GM23338 (cell line): ENCODE measurements at regions not wholly inside any gene's neighbourhood (a gene's known extent, or its start where the extent isn't known, plus 50 kb on each side); places are given as distances from the start of the nearest gene placed in this dataset.

ENCODE experiments used
- ATAC-seq: fragments of 200-7000 bp; cut with Tn5 transposase; 3 replicates; pipeline ENCODE4 v1.9.1; 2020
- DNase-seq: peaks from one replicate; pipeline ENCODE4 v3.0.0-alpha.2; 2015; ENCODE audit warnings: low spot score
- H2AFZ ChIP-seq: fragments of 200-600 bp; sonication (generic); 2 replicates; pipeline ENCODE4 v1.8.0; 2016; ENCODE audit warnings: antibody characterized with exemption, mild to moderate bottlenecking, moderate library complexity
- H3F3A ChIP-seq: fragments of 200-600 bp; sonication (generic); replicated peaks from 2 replicates; pipeline ENCODE4 v1.8.0; 2017; ENCODE audit warnings: antibody characterized with exemption, mixed run types, low read depth
- H3K27ac ChIP-seq: fragments of 200-600 bp; sonication (generic); 2 replicates; pipeline ENCODE4 v1.6.1; 2016; ENCODE audit warnings: low read depth
- H3K27me3 ChIP-seq: fragments of 200-600 bp; sonication (generic); 2 replicates; pipeline ENCODE4 v1.8.0; 2016; ENCODE audit warnings: mild to moderate bottlenecking, mixed run types, moderate library complexity; ENCODE audit not compliant: insufficient read depth
- H3K36me3 ChIP-seq: fragments of 200-600 bp; sonication (generic); 2 replicates; pipeline ENCODE4 v1.8.0; 2016; ENCODE audit warnings: mild to moderate bottlenecking; ENCODE audit not compliant: insufficient read depth
- H3K4me1 ChIP-seq: fragments of 200-600 bp; sonication (generic); 2 replicates; pipeline ENCODE4 v1.8.0; 2016; ENCODE audit warnings: mild to moderate bottlenecking, moderate library complexity; ENCODE audit not compliant: insufficient read depth
- H3K4me2 ChIP-seq: fragments of 200-600 bp; sonication (generic); 2 replicates; pipeline ENCODE4 v1.7.1; 2017; ENCODE audit warnings: mixed run types
- H3K4me3 ChIP-seq: fragments of 200-600 bp; sonication (generic); 2 replicates; pipeline ENCODE4 v1.6.1; 2016; ENCODE audit warnings: mixed run types
- H3K79me2 ChIP-seq: fragments of 200-600 bp; sonication (generic); replicated peaks from 2 replicates; pipeline ENCODE4 v1.8.0; 2017; ENCODE audit warnings: mild to moderate bottlenecking; ENCODE audit not compliant: insufficient read depth
- H3K9me2 ChIP-seq: fragments of 200-600 bp; sonication (generic); 2 replicates; pipeline ENCODE4 v1.8.0; 2017; ENCODE audit not compliant: insufficient read depth
- H4K20me1 ChIP-seq: fragments of 200-600 bp; sonication (generic); replicated peaks from 2 replicates; pipeline ENCODE4 v1.8.0; 2017; ENCODE audit warnings: mild to moderate bottlenecking; ENCODE audit not compliant: insufficient read depth
- H3K27ac Mint-ChIP-seq: 2 replicates; pipeline ENCODE4 v1.8.0; 2020; ENCODE audit warnings: inconsistent platforms, mild to moderate bottlenecking, moderate library complexity, mixed read lengths
- H3K27me3 Mint-ChIP-seq: 3 replicates; pipeline ENCODE4 v1.8.0; 2022; ENCODE audit warnings: low read depth, mild to moderate bottlenecking, moderate library complexity, mixed read lengths, inconsistent platforms; ENCODE audit not compliant: insufficient read depth, poor library complexity
- H3K36me3 Mint-ChIP-seq: 3 replicates; pipeline ENCODE4 v1.8.0; 2021; ENCODE audit warnings: low read depth, mild to moderate bottlenecking, inconsistent platforms, moderate library complexity, mixed read lengths
- H3K4me1 Mint-ChIP-seq: 3 replicates; pipeline ENCODE4 v1.8.0; 2020; ENCODE audit warnings: mild to moderate bottlenecking, inconsistent platforms, mixed read lengths
- H3K4me3 Mint-ChIP-seq: 3 replicates; pipeline ENCODE4 v1.8.0; 2021; ENCODE audit warnings: moderate library complexity, mild to moderate bottlenecking, inconsistent platforms, mixed read lengths
- H3K9me3 Mint-ChIP-seq: 3 replicates; pipeline ENCODE4 v1.8.0; 2020; ENCODE audit warnings: moderate library complexity, mild to moderate bottlenecking, inconsistent platforms, mixed read lengths
- CREB1 ChIP-seq: fragments of 250-450 bp; sonication (Bioruptor Pico); IDR thresholded peaks from 2 replicates; pipeline ENCODE4 v1.5.0; 2020; ENCODE audit warnings: low read depth, mild to moderate bottlenecking, moderate library complexity
- EZH2phosphoT487 ChIP-seq: fragments of 200-600 bp; sonication (generic); IDR thresholded peaks from one replicate; pipeline ENCODE4 v1.8.1; 2018; ENCODE audit warnings: antibody characterized with exemption; ENCODE audit not compliant: unreplicated experiment
- POLR2AphosphoS5 ChIP-seq: IDR thresholded peaks from 2 replicates; pipeline ENCODE4 v1.6.1; 2016; ENCODE audit warnings: antibody characterized with exemption, low read depth
- ZNF114 ChIP-seq: fragments of 250-450 bp; sonication (Bioruptor Pico); IDR thresholded peaks from 2 replicates; pipeline ENCODE4 v1.5.0; 2020; ENCODE audit warnings: mild to moderate bottlenecking, moderate library complexity
- TF ChIP-seq, protein P1 (sequence below): IDR thresholded peaks from 2 replicates; pipeline ENCODE4 v1.6.1; 2016; ENCODE audit warnings: antibody characterized with exemption
- TF ChIP-seq, protein P2 (sequence below): fragments of 250-450 bp; sonication (Bioruptor Pico); IDR thresholded peaks from 2 replicates; pipeline ENCODE4 v1.5.0; 2020; ENCODE audit warnings: mild to moderate bottlenecking, moderate library complexity

DNA sequence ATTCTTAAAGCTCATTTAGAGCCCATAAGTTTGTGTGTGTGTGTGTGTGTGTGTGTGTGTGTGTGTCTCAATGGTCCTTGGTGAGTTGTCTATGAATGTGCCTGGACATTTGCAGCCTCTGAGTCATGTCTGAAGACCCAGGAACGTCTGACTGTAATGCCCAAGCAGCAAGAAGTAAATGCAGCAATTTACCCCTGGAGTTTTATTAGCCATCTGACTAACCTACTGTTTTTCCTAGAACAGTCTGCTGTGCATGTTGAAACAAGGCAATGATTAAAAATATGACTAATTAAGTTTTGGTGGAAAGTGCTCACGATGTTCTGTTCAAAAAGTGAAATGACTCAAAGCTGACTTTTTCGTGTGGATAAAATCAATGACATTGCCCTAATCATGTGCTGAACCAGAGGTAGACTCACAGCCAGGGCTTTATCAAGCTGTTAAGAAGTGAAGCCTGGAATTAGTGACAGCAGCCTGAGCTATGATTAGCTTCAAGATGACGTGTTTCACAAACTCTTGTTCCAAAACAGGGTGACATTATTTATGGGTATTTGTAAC, 201.6 kb downstream of the CPE start:
- Histone ChIP-seq H2AFZ (no peak overlapping the region), H3K27me3 (no peaks in the 10 kb centered on the region), H3F3A (no peaks in the 10 kb centered on the region), H3K4me1 (no peaks in the 10 kb centered on the region), H3K79me2 (no peaks in the 10 kb centered on the region), H4K20me1 (no peaks in the 10 kb centered on the region), H3K36me3 (no peaks in the 10 kb centered on the region), H3K27ac (no peak overlapping the region), H3K4me3 (no peak overlapping the region), H3K9me2 (peaks cover 3% of the 10 kb centered on the region; the same call in 1 of the 2 replicates), H3K4me2 (no peak overlapping the region)
- DNase-seq (no peak), ATAC-seq (no peak)
- Mint-ChIP-seq H3K4me3 (no peak overlapping the region), H3K4me1 (peaks cover 8% of the 10 kb centered on the region; the same call in 1 of the 3 replicates), H3K9me3 (no peaks in the 10 kb centered on the region), H3K27ac (no peak overlapping the region), H3K36me3 (no peaks in the 10 kb centered on the region), H3K27me3 (no peaks in the 10 kb centered on the region)
- TF ChIP-seq, protein P1, sequence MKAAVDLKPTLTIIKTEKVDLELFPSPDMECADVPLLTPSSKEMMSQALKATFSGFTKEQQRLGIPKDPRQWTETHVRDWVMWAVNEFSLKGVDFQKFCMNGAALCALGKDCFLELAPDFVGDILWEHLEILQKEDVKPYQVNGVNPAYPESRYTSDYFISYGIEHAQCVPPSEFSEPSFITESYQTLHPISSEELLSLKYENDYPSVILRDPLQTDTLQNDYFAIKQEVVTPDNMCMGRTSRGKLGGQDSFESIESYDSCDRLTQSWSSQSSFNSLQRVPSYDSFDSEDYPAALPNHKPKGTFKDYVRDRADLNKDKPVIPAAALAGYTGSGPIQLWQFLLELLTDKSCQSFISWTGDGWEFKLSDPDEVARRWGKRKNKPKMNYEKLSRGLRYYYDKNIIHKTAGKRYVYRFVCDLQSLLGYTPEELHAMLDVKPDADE = no peak
- TF ChIP-seq, protein P2, sequence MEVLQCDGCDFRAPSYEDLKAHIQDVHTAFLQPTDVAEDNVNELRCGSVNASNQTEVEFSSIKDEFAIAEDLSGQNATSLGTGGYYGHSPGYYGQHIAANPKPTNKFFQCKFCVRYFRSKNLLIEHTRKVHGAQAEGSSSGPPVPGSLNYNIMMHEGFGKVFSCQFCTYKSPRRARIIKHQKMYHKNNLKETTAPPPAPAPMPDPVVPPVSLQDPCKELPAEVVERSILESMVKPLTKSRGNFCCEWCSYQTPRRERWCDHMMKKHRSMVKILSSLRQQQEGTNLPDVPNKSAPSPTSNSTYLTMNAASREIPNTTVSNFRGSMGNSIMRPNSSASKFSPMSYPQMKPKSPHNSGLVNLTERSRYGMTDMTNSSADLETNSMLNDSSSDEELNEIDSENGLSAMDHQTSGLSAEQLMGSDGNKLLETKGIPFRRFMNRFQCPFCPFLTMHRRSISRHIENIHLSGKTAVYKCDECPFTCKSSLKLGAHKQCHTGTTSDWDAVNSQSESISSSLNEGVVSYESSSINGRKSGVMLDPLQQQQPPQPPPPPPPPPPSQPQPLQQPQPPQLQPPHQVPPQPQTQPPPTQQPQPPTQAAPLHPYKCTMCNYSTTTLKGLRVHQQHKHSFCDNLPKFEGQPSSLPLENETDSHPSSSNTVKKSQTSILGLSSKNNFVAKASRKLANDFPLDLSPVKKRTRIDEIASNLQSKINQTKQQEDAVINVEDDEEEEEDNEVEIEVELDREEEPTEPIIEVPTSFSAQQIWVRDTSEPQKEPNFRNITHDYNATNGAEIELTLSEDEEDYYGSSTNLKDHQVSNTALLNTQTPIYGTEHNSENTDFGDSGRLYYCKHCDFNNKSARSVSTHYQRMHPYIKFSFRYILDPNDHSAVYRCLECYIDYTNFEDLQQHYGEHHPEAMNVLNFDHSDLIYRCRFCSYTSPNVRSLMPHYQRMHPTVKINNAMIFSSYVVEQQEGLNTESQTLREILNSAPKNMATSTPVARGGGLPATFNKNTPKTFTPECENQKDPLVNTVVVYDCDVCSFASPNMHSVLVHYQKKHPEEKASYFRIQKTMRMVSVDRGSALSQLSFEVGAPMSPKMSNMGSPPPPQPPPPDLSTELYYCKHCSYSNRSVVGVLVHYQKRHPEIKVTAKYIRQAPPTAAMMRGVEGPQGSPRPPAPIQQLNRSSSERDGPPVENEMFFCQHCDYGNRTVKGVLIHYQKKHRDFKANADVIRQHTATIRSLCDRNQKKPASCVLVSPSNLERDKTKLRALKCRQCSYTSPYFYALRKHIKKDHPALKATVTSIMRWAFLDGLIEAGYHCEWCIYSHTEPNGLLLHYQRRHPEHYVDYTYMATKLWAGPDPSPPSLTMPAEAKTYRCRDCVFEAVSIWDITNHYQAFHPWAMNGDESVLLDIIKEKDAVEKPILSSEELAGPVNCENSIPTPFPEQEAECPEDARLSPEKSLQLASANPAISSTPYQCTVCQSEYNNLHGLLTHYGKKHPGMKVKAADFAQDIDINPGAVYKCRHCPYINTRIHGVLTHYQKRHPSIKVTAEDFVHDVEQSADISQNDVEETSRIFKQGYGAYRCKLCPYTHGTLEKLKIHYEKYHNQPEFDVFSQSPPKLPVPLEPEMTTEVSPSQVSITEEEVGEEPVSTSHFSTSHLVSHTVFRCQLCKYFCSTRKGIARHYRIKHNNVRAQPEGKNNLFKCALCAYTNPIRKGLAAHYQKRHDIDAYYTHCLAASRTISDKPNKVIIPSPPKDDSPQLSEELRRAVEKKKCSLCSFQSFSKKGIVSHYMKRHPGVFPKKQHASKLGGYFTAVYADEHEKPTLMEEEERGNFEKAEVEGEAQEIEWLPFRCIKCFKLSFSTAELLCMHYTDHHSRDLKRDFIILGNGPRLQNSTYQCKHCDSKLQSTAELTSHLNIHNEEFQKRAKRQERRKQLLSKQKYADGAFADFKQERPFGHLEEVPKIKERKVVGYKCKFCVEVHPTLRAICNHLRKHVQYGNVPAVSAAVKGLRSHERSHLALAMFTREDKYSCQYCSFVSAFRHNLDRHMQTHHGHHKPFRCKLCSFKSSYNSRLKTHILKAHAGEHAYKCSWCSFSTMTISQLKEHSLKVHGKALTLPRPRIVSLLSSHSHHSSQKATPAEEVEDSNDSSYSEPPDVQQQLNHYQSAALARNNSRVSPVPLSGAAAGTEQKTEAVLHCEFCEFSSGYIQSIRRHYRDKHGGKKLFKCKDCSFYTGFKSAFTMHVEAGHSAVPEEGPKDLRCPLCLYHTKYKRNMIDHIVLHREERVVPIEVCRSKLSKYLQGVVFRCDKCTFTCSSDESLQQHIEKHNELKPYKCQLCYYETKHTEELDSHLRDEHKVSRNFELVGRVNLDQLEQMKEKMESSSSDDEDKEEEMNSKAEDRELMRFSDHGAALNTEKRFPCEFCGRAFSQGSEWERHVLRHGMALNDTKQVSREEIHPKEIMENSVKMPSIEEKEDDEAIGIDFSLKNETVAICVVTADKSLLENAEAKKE = no peak
- TF ChIP-seq ZNF114 (CRISPR knock-in tag) = no peak
- TF ChIP-seq CREB1 = no peak

DNA sequence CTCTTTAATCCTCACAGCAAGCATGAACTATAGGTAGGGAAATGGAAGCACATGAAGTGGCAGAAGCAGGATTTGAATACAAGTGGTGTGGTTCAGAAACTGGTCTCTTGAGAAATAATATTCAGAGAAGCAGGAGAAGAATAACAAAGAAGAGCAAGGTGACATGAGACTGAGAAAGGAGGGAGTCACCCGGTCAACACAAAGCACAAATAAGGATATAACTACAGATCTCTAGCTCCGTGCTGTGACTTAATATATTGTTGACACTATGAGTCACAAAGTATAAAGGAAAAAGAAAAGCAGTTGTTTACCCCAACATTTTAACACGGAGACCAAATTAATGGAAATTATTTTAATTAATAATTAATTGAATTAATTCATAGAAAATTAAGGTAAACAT, 204.5 kb downstream of the CPE start:
- Mint-ChIP-seq H3K36me3 (no peaks in the 10 kb centered on the region), H3K4me1 (no peaks in the 10 kb centered on the region), H3K9me3 (no peaks in the 10 kb centered on the region), H3K27me3 (no peaks in the 10 kb centered on the region), H3K27ac (no peak overlapping the region), H3K4me3 (no peak overlapping the region)
- peaks cover 3% of the 10 kb centered on the region; the same call in 1 of the 2 replicates for H3K9me2 ChIP-seq
- H3K36me3 ChIP-seq = no peaks in the 10 kb centered on the region
- ATAC-seq (no peak), DNase-seq (no peak)
- no peak overlapping the region for H3K4me3 ChIP-seq
- peak overlapping the region; percentile 38 for H2AFZ ChIP-seq
- H3K4me1 ChIP-seq = no peaks in the 10 kb centered on the region
- no peak overlapping the region for H3K4me2 ChIP-seq
- no peaks in the 10 kb centered on the region for H3K79me2 ChIP-seq
- H3K27ac ChIP-seq = no peak overlapping the region
- no peaks in the 10 kb centered on the region for H3K27me3 ChIP-seq
- no peaks in the 10 kb centered on the region for H3F3A ChIP-seq
- no peaks in the 10 kb centered on the region for H4K20me1 ChIP-seq
- TF ChIP-seq EZH2phosphoT487 = no peak
- TF ChIP-seq POLR2AphosphoS5 = no peak
